CD4-positive, alpha-beta memory T cell (primary cell): ENCODE measurements at regions not wholly inside any gene's neighbourhood (a gene's known extent, or its start where the extent isn't known, plus 50 kb on each side); places are given as distances from the start of the nearest gene placed in this dataset.
"Not testable (repeated sequence)": the region's sequence is repeated elsewhere in the genome, so short reads cannot be mapped to it uniquely, and the experiment has no call there.

Experiments used
- CTCF ChIA-PET: fragments of 350-600 bp; sonication (Branson Sonifier 250); formaldehyde crosslinking; loops from one replicate; lab custom pipeline; 2021; ENCODE audit warnings: inconsistent platforms; ENCODE audit not compliant: partially characterized antibody; lab: Charles Lee
- POLR2A ChIA-PET: fragments of 350-600 bp; sonication (Branson Sonifier 250); formaldehyde crosslinking; loops from one replicate; lab custom pipeline; 2021; ENCODE audit not compliant: partially characterized antibody; lab: Charles Lee
- DNase-seq, 5 donors: peaks; one replicate each; pipeline versions ENCODE4 v3.0.0 to v3.0.0-alpha.2; 2020 to 2022; ENCODE audit warnings: mixed read lengths in 1 of 5
- H3K27ac ChIP-seq: one replicate; pipeline ENCODE4 v1.7.0; 2013; ENCODE audit warnings: low read depth, low read length
- H3K27me3 ChIP-seq: 2 replicates; pipeline ENCODE4 v1.7.0; 2013; ENCODE audit warnings: mild to moderate bottlenecking, low read length, moderate library complexity; ENCODE audit not compliant: insufficient read depth
- H3K36me3 ChIP-seq: 2 replicates; pipeline ENCODE4 v1.7.0; 2013; ENCODE audit warnings: mild to moderate bottlenecking, low read length, moderate library complexity; ENCODE audit not compliant: insufficient read depth
- H3K4me1 ChIP-seq: 2 replicates; pipeline ENCODE4 v1.7.0; 2013; ENCODE audit warnings: mild to moderate bottlenecking, low read length, moderate library complexity; ENCODE audit not compliant: insufficient read depth
- H3K4me3 ChIP-seq, 2 donors: one replicate each; pipeline ENCODE4 v1.7.0; 2013; ENCODE audit warnings: low read length in 2 of 2, mild to moderate bottlenecking in 1 of 2
- H3K9me3 ChIP-seq, 2 donors: one replicate each; pipeline ENCODE4 v1.7.0; 2013; ENCODE audit warnings: low read length in 2 of 2, control low read depth in 1 of 2; ENCODE audit not compliant: control insufficient read depth in 1 of 2
- H3K27ac Mint-ChIP-seq, 7 donors: one replicate each; pipeline ENCODE4 v1.8.0; 2020 to 2021; ENCODE audit warnings: mixed read lengths in 7 of 7, mild to moderate bottlenecking in 6 of 7, inconsistent platforms in 3 of 7, moderate library complexity in 3 of 7
- H3K27me3 Mint-ChIP-seq, 2 donors: one replicate each; pipeline ENCODE4 v1.8.0; 2020 to 2021; ENCODE audit warnings: mixed read lengths in 2 of 2
- H3K36me3 Mint-ChIP-seq, 2 donors: one replicate each; pipeline ENCODE4 v1.8.0; 2020 to 2021; ENCODE audit warnings: mixed read lengths in 2 of 2, inconsistent platforms in 1 of 2, mild to moderate bottlenecking in 1 of 2
- H3K4me1 Mint-ChIP-seq, 4 donors: one replicate each; pipeline ENCODE4 v1.8.0; 2020 to 2021; ENCODE audit warnings: mixed read lengths in 4 of 4, mild to moderate bottlenecking in 1 of 4
- H3K4me3 Mint-ChIP-seq, 8 donors: one replicate each; pipeline ENCODE4 v1.8.0; 2020 to 2021; ENCODE audit warnings: mixed read lengths in 8 of 8, mild to moderate bottlenecking in 7 of 8, moderate library complexity in 6 of 8, inconsistent platforms in 3 of 8
- H3K9me3 Mint-ChIP-seq, 8 donors: one replicate each; pipeline ENCODE4 v1.8.0; 2020 to 2021; ENCODE audit warnings: mixed read lengths in 8 of 8, mild to moderate bottlenecking in 5 of 8, inconsistent platforms in 3 of 8, moderate library complexity in 1 of 8
- intact Hi-C: fragments of 100-400 bp; cut with micrococcal nuclease; formaldehyde crosslinking; loops from one replicate; pipeline ENCODE4 v1.15.1; 2023

- intact Hi-C loops: no loop called here
- H3K9me3 Mint-ChIP-seq: peaks cover 0 to 9% (median 5%) of the 10 kb centered on the region in 8 donors
- H3K9me3 ChIP-seq: peaks cover 0 to 5% of the 10 kb centered on the region in 2 donors
- ChIA-PET POLR2A (no interaction called here), CTCF (no interaction called here)
- no peaks in the 10 kb centered on the region for H3K36me3 ChIP-seq
- no peaks in the 10 kb centered on the region for H3K4me1 Mint-ChIP-seq
- DNase-seq: no peak
- H3K4me3 Mint-ChIP-seq: no peak overlapping the region
- no peaks in the 10 kb centered on the region for H3K4me1 ChIP-seq
- no peak overlapping the region for H3K27ac Mint-ChIP-seq
- H3K27me3 Mint-ChIP-seq: no peaks in the 10 kb centered on the region
- H3K27me3 ChIP-seq: no peaks in the 10 kb centered on the region
- H3K36me3 Mint-ChIP-seq: no peaks in the 10 kb centered on the region
- H3K4me3 ChIP-seq: no peak overlapping the region
- no peak overlapping the region for H3K27ac ChIP-seq
Measured at GRCh38 chr4:43607827-43608461, 715.4 kb downstream of the GRXCR1 start.

GRCh38 chr4:43619219-43619618 lies 726.7 kb downstream of the GRXCR1 start:
- Histone ChIP-seq H3K36me3 (no peaks in the 10 kb centered on the region), H3K27ac (no peak overlapping the region), H3K4me1 (no peaks in the 10 kb centered on the region), H3K9me3 (peaks cover 0 to 5% of the 10 kb centered on the region in 2 donors), H3K27me3 (no peaks in the 10 kb centered on the region), H3K4me3 (no peak overlapping the region)
- H3K27me3 Mint-ChIP-seq: no peaks in the 10 kb centered on the region
- POLR2A ChIA-PET: no interaction called here
- no peaks in the 10 kb centered on the region for H3K4me1 Mint-ChIP-seq
- H3K27ac Mint-ChIP-seq: no peak overlapping the region
- DNase-seq: no peak
- CTCF ChIA-PET: no interaction called here
- no peak overlapping the region for H3K4me3 Mint-ChIP-seq
- intact Hi-C loops: no loop called here
- H3K36me3 Mint-ChIP-seq: no peaks in the 10 kb centered on the region
- peaks cover 4 to 27% (median 19%) of the 10 kb centered on the region in 8 donors for H3K9me3 Mint-ChIP-seq

GRCh38 chr4:43637893-43638292 lies 745.4 kb downstream of the GRXCR1 start:
- H3K36me3 Mint-ChIP-seq, CTCF ChIA-PET, H3K36me3 ChIP-seq, H3K4me1 ChIP-seq, H3K27me3 Mint-ChIP-seq, H3K27ac ChIP-seq, intact Hi-C loops, H3K4me3 ChIP-seq, H3K27me3 ChIP-seq, H3K4me1 Mint-ChIP-seq, POLR2A ChIA-PET, DNase-seq, H3K4me3 Mint-ChIP-seq, H3K27ac Mint-ChIP-seq: not testable (repeated sequence)
- H3K9me3 ChIP-seq: peaks cover 0 to 10% of the 10 kb centered on the region in 2 donors
- H3K9me3 Mint-ChIP-seq: peaks cover under 1 to 55% (median 26%) of the 10 kb centered on the region in 8 donors

DNA sequence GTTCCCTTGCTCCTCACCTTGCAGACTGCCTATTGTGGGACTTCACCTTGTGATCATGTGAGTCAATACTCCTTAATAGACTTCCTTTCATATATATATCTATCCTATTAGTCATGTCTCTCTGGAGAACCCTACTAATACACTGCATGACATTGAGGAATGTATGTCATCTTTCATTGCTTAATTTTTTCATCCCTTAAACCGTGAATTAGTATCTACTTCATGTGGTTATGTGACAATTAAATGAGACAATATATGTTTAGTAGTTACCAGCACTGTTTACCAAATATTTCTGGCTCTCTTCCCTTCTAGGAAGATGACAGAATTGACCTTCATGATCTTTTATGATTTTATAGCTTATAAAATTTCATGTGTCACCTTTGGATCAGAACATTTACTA lies 759.5 kb downstream of the GRXCR1 start:
- Histone ChIP-seq H3K4me1 (no peaks in the 10 kb centered on the region), H3K9me3 (peaks cover 0 to 5% of the 10 kb centered on the region in 2 donors), H3K27me3 (no peaks in the 10 kb centered on the region), H3K4me3 (no peak overlapping the region), H3K27ac (no peak overlapping the region), H3K36me3 (no peaks in the 10 kb centered on the region)
- H3K27me3 Mint-ChIP-seq: no peaks in the 10 kb centered on the region
- peaks cover 2 to 15% (median 4%) of the 10 kb centered on the region in 8 donors for H3K9me3 Mint-ChIP-seq
- no peaks in the 10 kb centered on the region for H3K36me3 Mint-ChIP-seq
- H3K27ac Mint-ChIP-seq: no peak overlapping the region
- DNase-seq: no peak
- POLR2A ChIA-PET: no interaction called here
- no peak overlapping the region for H3K4me3 Mint-ChIP-seq
- intact Hi-C loops: no loop called here
- CTCF ChIA-PET: no interaction called here
- H3K4me1 Mint-ChIP-seq: no peaks in the 10 kb centered on the region

GRCh38 chr4:43659547-43659946 lies 767.0 kb downstream of the GRXCR1 start:
- H3K27ac ChIP-seq, POLR2A ChIA-PET, H3K27me3 Mint-ChIP-seq, H3K27me3 ChIP-seq, DNase-seq, H3K36me3 Mint-ChIP-seq, H3K36me3 ChIP-seq, H3K9me3 ChIP-seq, H3K4me3 ChIP-seq, CTCF ChIA-PET, H3K4me1 ChIP-seq, intact Hi-C loops, H3K4me3 Mint-ChIP-seq, H3K27ac Mint-ChIP-seq, H3K4me1 Mint-ChIP-seq: not testable (repeated sequence)
- peaks cover 0 to 10% (median 7%) of the 10 kb centered on the region in 8 donors for H3K9me3 Mint-ChIP-seq

DNA sequence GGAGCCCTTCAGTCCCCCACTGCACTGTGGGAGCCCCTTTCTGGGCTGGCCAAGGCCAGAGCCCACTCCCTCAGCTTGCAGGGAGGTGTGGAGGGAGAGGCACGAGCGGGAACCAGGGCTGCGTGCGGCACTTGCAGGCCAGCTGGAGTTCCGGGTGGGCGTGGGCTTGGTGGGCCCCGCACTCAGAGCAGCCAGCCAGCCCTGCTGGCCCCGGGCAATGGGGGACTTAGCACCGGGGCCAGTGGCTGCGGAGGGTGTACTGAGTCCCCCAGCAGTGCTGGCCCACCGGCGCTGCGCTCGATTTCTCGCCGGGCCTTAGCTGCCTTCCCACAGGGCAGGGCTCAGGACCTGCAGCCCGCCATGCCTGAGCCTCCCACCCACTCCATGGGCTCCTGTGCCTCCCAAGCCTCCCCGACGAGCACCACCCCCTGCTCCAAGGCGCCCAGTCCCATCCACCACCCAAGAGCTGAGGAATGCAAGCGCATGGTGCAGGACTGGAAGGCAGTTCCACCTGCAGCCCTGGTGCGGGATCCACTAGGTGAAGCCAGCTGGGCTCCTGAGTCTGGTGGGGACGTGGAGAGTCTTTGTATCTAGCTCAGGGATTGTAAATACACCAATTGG lies 776.2 kb downstream of the KCTD8 start:
- H3K4me1 ChIP-seq, H3K4me3 ChIP-seq, H3K27ac Mint-ChIP-seq, intact Hi-C loops, H3K4me1 Mint-ChIP-seq, H3K36me3 Mint-ChIP-seq, H3K27me3 Mint-ChIP-seq, H3K36me3 ChIP-seq, H3K4me3 Mint-ChIP-seq, H3K27me3 ChIP-seq, CTCF ChIA-PET, H3K27ac ChIP-seq, H3K9me3 ChIP-seq, POLR2A ChIA-PET: not testable (repeated sequence)
- peak in 1 of 5 donors; percentile 23 for DNase-seq
- peaks cover 0 to 31% (median 20%) of the 10 kb centered on the region in 8 donors for H3K9me3 Mint-ChIP-seq

GRCh38 chr4:43680421-43680820 lies 768.2 kb downstream of the KCTD8 start:
- Mint-ChIP-seq H3K4me1 (no peaks in the 10 kb centered on the region), H3K9me3 (peaks cover 0 to 12% (median 7%) of the 10 kb centered on the region in 8 donors), H3K27me3 (no peaks in the 10 kb centered on the region), H3K27ac (no peak overlapping the region), H3K4me3 (no peak overlapping the region), H3K36me3 (no peaks in the 10 kb centered on the region)
- Histone ChIP-seq H3K36me3 (no peaks in the 10 kb centered on the region), H3K4me3 (no peak overlapping the region), H3K27me3 (no peaks in the 10 kb centered on the region), H3K27ac (no peak overlapping the region), H3K9me3 (no peaks in the 10 kb centered on the region), H3K4me1 (no peaks in the 10 kb centered on the region)
- DNase-seq: no peak
- ChIA-PET POLR2A (no interaction called here), CTCF (no interaction called here)
- intact Hi-C loops: no loop called here
